Transverse colon (tissue), 4 donors: ENCODE measurements at regions not wholly inside any gene's neighbourhood (a gene's known extent, or its start where the extent isn't known, plus 50 kb on each side); places are given as distances from the start of the nearest gene placed in this dataset.

Experiments used
- EP300 ChIP-seq: sonication (generic); formaldehyde crosslinking; IDR thresholded peaks from one replicate; pipeline ENCODE4 v1.6.1; 2017; ENCODE audit warnings: antibody characterized with exemption, low read depth
- POLR2A ChIP-seq: fragments of 450-650 bp; IDR thresholded peaks from one replicate; pipeline ENCODE4 v1.6.1; 2016; ENCODE audit warnings: antibody characterized with exemption, mild to moderate bottlenecking, moderate library complexity
- POLR2AphosphoS5 ChIP-seq, 3 donors: sonication (generic); formaldehyde crosslinking; IDR thresholded peaks; one replicate each; pipeline ENCODE4 v1.6.1; 2016; ENCODE audit warnings: antibody characterized with exemption in 3 of 3
- TF ChIP-seq, protein P1 (sequence below), 5 experiments: fragments of 200-600 bp in 3 of 5; fragments of 450-650 bp in 2 of 5; sonication (generic) in 3 of 5; IDR thresholded peaks; 1 replicate in 2 of 5; 2 replicates in 3 of 5; pipeline ENCODE4 v1.5.1; 2016 to 2017; ENCODE audit warnings: antibody characterized with exemption in 5 of 5, inconsistent platforms in 3 of 5, mild to moderate bottlenecking in 2 of 5, moderate library complexity in 1 of 5

DNA sequence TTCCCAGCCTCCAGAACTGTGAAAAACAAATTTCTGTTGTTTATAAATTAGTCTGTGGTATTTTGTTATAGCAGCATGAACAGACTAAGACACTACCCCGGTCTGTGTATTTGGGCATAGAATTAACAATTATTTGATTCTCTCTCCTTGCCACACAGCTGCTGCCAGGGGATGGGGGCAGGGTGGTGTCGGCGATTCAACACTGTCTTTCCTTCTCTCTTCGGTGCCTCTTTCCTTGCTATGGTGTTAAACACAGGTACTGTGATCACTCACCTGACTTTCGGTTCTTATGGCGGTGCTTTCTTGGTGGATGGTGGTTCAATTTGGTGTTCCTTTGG, 50.8 kb upstream of the CTAGE1 start:
- TF ChIP-seq, protein P1, sequence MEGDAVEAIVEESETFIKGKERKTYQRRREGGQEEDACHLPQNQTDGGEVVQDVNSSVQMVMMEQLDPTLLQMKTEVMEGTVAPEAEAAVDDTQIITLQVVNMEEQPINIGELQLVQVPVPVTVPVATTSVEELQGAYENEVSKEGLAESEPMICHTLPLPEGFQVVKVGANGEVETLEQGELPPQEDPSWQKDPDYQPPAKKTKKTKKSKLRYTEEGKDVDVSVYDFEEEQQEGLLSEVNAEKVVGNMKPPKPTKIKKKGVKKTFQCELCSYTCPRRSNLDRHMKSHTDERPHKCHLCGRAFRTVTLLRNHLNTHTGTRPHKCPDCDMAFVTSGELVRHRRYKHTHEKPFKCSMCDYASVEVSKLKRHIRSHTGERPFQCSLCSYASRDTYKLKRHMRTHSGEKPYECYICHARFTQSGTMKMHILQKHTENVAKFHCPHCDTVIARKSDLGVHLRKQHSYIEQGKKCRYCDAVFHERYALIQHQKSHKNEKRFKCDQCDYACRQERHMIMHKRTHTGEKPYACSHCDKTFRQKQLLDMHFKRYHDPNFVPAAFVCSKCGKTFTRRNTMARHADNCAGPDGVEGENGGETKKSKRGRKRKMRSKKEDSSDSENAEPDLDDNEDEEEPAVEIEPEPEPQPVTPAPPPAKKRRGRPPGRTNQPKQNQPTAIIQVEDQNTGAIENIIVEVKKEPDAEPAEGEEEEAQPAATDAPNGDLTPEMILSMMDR (IDR thresholded peaks at IDR 0.05) = no peak
- TF ChIP-seq POLR2AphosphoS5 (IDR thresholded peaks at IDR 0.05) (no peak), POLR2A (no peak), EP300 (no peak)
